Mesendoderm (in vitro differentiated cells): ENCODE measurements at regions not wholly inside any gene's neighbourhood (a gene's known extent, or its start where the extent isn't known, plus 50 kb on each side); places are given as distances from the start of the nearest gene placed in this dataset.

Experiments
- DNase-seq: peaks from one replicate; pipeline ENCODE4 v3.0.0; 2013
- H2AK5ac ChIP-seq: 2 replicates; pipeline ENCODE4 v1.6.1; 2013; ENCODE audit warnings: low read length, inconsistent platforms
- H2BK120ac ChIP-seq: 2 replicates; pipeline ENCODE4 v1.6.1; 2013; ENCODE audit warnings: low read depth, mild to moderate bottlenecking, low read length, moderate library complexity, mixed read lengths
- H2BK15ac ChIP-seq: replicated peaks from 2 replicates; pipeline ENCODE4 v1.6.1; 2013; ENCODE audit warnings: low read depth, mild to moderate bottlenecking, moderate library complexity
- H2BK5ac ChIP-seq: 2 replicates; pipeline ENCODE4 v1.6.1; 2013; ENCODE audit warnings: low read length, inconsistent platforms
- H3K18ac ChIP-seq: 2 replicates; pipeline ENCODE4 v1.6.1; 2013; ENCODE audit warnings: mild to moderate bottlenecking, low read length, mixed read lengths
- H3K23ac ChIP-seq: one replicate; pipeline ENCODE4 v1.6.1; 2013; ENCODE audit warnings: low read length
- H3K27ac ChIP-seq: 2 replicates; pipeline ENCODE4 v1.5.1; 2013; ENCODE audit warnings: low read depth, mild to moderate bottlenecking, inconsistent platforms, low read length, moderate library complexity
- H3K27me3 ChIP-seq: 2 replicates; pipeline ENCODE4 v1.6.1; 2013; ENCODE audit warnings: low read length, control low read depth, mild to moderate bottlenecking, inconsistent platforms; ENCODE audit not compliant: insufficient read depth, poor library complexity
- H3K36me3 ChIP-seq: 2 replicates; pipeline ENCODE4 v1.6.1; 2013; ENCODE audit warnings: low read length, inconsistent platforms; ENCODE audit not compliant: control insufficient read depth, insufficient read depth
- H3K4ac ChIP-seq: one replicate; pipeline ENCODE4 v1.6.1; 2013; ENCODE audit warnings: low read depth, mild to moderate bottlenecking, low read length, moderate library complexity
- H3K4me1 ChIP-seq: 2 replicates; pipeline ENCODE4 v1.6.1; 2013; ENCODE audit warnings: low read depth, low read length, inconsistent platforms; ENCODE audit not compliant: control insufficient read depth
- H3K4me2 ChIP-seq: 2 replicates; pipeline ENCODE4 v1.6.1; 2013; ENCODE audit warnings: low read length
- H3K4me3 ChIP-seq: 2 replicates; pipeline ENCODE4 v1.5.1; 2013; ENCODE audit warnings: mild to moderate bottlenecking, low read length
- H3K56ac ChIP-seq: one replicate; pipeline ENCODE4 v1.6.1; 2013; ENCODE audit warnings: low read length
- H3K79me1 ChIP-seq: 2 replicates; pipeline ENCODE4 v1.6.1; 2013; ENCODE audit warnings: low read length, inconsistent platforms
- H3K79me2 ChIP-seq: 2 replicates; pipeline ENCODE4 v1.6.1; 2013; ENCODE audit warnings: mild to moderate bottlenecking, low read length; ENCODE audit not compliant: control insufficient read depth, insufficient read depth
- H3K9ac ChIP-seq: 2 replicates; pipeline ENCODE4 v1.6.1; 2013; ENCODE audit warnings: low read length, inconsistent platforms
- H4K5ac ChIP-seq: one replicate; pipeline ENCODE4 v1.6.1; 2013; ENCODE audit warnings: low read length
- H4K8ac ChIP-seq: one replicate; pipeline ENCODE4 v1.6.1; 2013; ENCODE audit warnings: low read depth, mild to moderate bottlenecking, control low read depth, low read length, moderate library complexity
- WGBS: extraction: QIAGEN DNeasy Blood & Tissue Kit; methylation state at CpG from one replicate; pipeline ENCODE4 v1.1.7; 2013; ENCODE audit warnings: low lambda C conversion rate, missing lambda C conversion rate; ENCODE audit not compliant: insufficient coverage; ENCODE audit errors: extremely low coverage; 5-methylcytosine and 5-hydroxymethylcytosine counted together

GRCh38 chr13:60790620-60791019 is 393.6 kb downstream of the TDRD3 start:
- Histone ChIP-seq H3K4me2 (no peak overlapping the region), H3K27ac (no peak overlapping the region), H3K9ac (no peak overlapping the region), H3K4me1 (no peaks in the 10 kb centered on the region), H3K23ac (no peak overlapping the region), H3K4ac (no peak overlapping the region), H3K79me2 (no peaks in the 10 kb centered on the region), H3K18ac (no peak overlapping the region), H3K56ac (no peak overlapping the region), H3K79me1 (no peaks in the 10 kb centered on the region), H3K4me3 (no peak overlapping the region), H2AK5ac (no peak overlapping the region), H2BK5ac (no peak overlapping the region), H4K5ac (no peak overlapping the region), H2BK15ac (no peak overlapping the region), H3K36me3 (no peaks in the 10 kb centered on the region), H4K8ac (no peak overlapping the region), H2BK120ac (no peak overlapping the region), H3K27me3 (no peaks in the 10 kb centered on the region)
- DNase-seq: peak; percentile 13
- no CpG with 5 or more reads among the region's 5 CpGs for WGBS

DNA sequence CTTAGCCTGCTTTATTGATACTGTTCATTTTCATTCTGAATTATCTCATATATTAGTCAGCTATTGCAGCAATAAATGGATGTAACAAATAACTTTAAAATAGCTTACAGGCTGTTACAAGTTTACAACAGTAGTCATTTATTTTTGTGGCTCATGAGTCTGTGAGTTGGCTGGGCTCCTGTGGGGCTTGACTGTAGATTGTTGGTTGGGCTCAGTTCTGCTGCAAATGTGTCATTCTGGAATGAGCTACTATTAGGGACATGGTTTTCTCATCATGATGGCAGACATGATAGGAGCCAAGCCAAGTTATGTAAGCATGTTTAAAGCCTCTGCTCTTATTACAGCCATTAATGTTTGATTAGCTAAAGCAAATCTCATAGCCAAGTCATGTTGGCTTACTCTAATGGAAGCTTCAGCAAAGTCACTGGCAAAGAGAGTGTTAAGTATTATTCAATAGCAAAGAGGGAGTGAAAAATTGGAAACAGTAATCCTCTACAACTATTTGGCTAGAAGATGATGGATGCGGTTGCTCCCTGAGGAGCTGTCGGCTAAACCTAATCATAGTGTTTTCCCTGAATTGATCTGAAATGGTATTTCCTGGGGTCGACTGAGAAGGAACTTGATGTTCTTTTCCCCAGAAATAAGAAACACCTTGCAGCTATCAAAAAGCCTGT is 391.3 kb downstream of the TDRD3 start:
- Histone ChIP-seq H2BK5ac (no peak overlapping the region), H3K18ac (no peak overlapping the region), H2BK15ac (no peak overlapping the region), H3K9ac (no peak overlapping the region), H4K8ac (no peak overlapping the region), H3K4ac (no peak overlapping the region), H4K5ac (no peak overlapping the region), H3K27me3 (no peaks in the 10 kb centered on the region), H3K4me2 (no peak overlapping the region), H3K36me3 (no peaks in the 10 kb centered on the region), H2BK120ac (no peak overlapping the region), H2AK5ac (no peak overlapping the region), H3K23ac (no peak overlapping the region), H3K56ac (no peak overlapping the region), H3K4me1 (no peaks in the 10 kb centered on the region), H3K79me1 (no peaks in the 10 kb centered on the region), H3K27ac (no peak overlapping the region), H3K4me3 (no peak overlapping the region), H3K79me2 (no peaks in the 10 kb centered on the region)
- peak; percentile 6 for DNase-seq
- no CpG with 5 or more reads among the region's 3 CpGs for WGBS

- H4K5ac ChIP-seq: no peak overlapping the region
- H3K4me3 ChIP-seq: no peak overlapping the region
- H2BK120ac ChIP-seq: no peak overlapping the region
- no peak overlapping the region for H3K18ac ChIP-seq
- no peaks in the 10 kb centered on the region for H3K27me3 ChIP-seq
- no peak for DNase-seq
- H3K36me3 ChIP-seq: no peaks in the 10 kb centered on the region
- no peak overlapping the region for H2BK5ac ChIP-seq
- H3K9ac ChIP-seq: no peak overlapping the region
- H2BK15ac ChIP-seq: no peak overlapping the region
- no peak overlapping the region for H3K4me2 ChIP-seq
- H3K4me1 ChIP-seq: no peaks in the 10 kb centered on the region
- no peak overlapping the region for H2AK5ac ChIP-seq
- H3K79me1 ChIP-seq: no peaks in the 10 kb centered on the region
- H4K8ac ChIP-seq: no peak overlapping the region
- no peaks in the 10 kb centered on the region for H3K79me2 ChIP-seq
- H3K27ac ChIP-seq: no peak overlapping the region
- no peak overlapping the region for H3K23ac ChIP-seq
- H3K56ac ChIP-seq: no peak overlapping the region
- H3K4ac ChIP-seq: no peak overlapping the region
Measured at GRCh38 chr13:60787083-60787482, 390.1 kb downstream of the TDRD3 start.

- no peak overlapping the region for H3K18ac ChIP-seq
- H3K56ac ChIP-seq: no peak overlapping the region
- no peaks in the 10 kb centered on the region for H3K79me1 ChIP-seq
- H3K4me2 ChIP-seq: no peak overlapping the region
- no peak overlapping the region for H3K9ac ChIP-seq
- H4K8ac ChIP-seq: no peak overlapping the region
- no peak overlapping the region for H3K4ac ChIP-seq
- H2AK5ac ChIP-seq: no peak overlapping the region
- no peak overlapping the region for H2BK120ac ChIP-seq
- no peak overlapping the region for H2BK5ac ChIP-seq
- H3K27me3 ChIP-seq: no peaks in the 10 kb centered on the region
- H3K27ac ChIP-seq: no peak overlapping the region
- DNase-seq: no peak
- H4K5ac ChIP-seq: no peak overlapping the region
- H3K4me3 ChIP-seq: no peak overlapping the region
- H3K23ac ChIP-seq: no peak overlapping the region
- H3K79me2 ChIP-seq: no peaks in the 10 kb centered on the region
- H2BK15ac ChIP-seq: no peak overlapping the region
- H3K4me1 ChIP-seq: no peaks in the 10 kb centered on the region
- H3K36me3 ChIP-seq: no peaks in the 10 kb centered on the region
Measured at GRCh38 chr13:60772726-60773125, 375.7 kb downstream of the TDRD3 start.

DNA sequence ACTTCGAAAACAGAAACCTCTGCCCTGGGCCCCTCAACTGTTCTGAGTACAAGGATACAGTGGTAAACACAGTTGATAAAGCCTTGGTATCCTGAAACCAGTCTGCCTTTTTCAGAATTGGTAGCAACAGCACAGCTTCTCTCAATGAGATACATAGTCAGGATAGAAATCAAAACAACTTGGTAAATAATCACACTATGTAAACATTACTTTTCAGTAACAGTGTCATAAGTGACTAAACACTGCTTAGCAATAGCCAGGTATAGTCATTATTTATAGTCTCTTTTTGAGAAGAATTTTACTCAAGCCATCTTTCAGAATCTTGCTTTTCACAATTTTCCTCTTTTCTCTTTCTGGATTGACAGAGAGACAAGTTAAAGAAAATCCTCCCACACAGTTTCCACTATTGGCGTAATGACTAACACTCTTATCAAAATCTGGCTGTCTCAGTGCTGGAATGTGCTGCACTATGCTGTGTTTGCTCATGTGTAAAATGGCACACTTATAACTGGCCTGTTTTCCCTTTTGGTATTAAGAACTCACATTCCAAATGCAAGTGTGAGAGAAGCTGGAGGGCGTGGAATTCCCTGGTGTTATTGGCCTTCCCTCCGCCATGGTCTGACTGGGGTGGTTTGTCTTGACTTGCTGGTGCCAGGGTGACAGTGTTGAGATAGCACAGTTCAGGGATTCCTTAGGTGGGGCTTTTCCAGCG is 368.8 kb downstream of the TDRD3 start:
- H3K4me1 ChIP-seq: no peaks in the 10 kb centered on the region
- no peak overlapping the region for H3K23ac ChIP-seq
- no CpG with 5 or more reads among the region's 5 CpGs for WGBS
- peak; percentile 24 for DNase-seq
- no peak overlapping the region for H3K27ac ChIP-seq
- no peak overlapping the region for H3K9ac ChIP-seq
- H3K4me2 ChIP-seq: no peak overlapping the region
- H2AK5ac ChIP-seq: no peak overlapping the region
- no peaks in the 10 kb centered on the region for H3K79me1 ChIP-seq
- H3K27me3 ChIP-seq: no peaks in the 10 kb centered on the region
- H3K4ac ChIP-seq: no peak overlapping the region
- no peak overlapping the region for H3K4me3 ChIP-seq
- no peak overlapping the region for H4K8ac ChIP-seq
- no peak overlapping the region for H2BK120ac ChIP-seq
- H2BK5ac ChIP-seq: no peak overlapping the region
- H3K79me2 ChIP-seq: no peaks in the 10 kb centered on the region
- no peaks in the 10 kb centered on the region for H3K36me3 ChIP-seq
- no peak overlapping the region for H3K56ac ChIP-seq
- H2BK15ac ChIP-seq: no peak overlapping the region
- H3K18ac ChIP-seq: no peak overlapping the region
- no peak overlapping the region for H4K5ac ChIP-seq

DNA sequence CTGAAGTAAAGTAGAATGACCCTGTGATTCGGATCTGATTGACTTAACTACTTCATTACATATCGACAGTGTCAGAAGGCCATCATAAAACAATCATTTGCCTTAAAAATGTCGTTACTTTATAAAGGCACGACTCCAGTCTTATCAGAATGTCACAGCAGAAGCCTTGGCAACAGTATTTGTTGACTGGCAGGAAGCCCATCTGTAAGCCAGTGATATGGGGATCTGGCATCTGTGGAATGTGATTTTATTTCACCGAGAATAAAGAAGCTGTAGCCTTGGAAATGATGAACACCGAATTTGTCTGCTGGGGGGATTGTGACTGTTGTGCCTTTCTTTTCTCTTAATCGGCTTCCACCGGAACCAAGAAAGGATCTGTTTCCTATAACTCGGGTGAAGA is 362.5 kb downstream of the TDRD3 start:
- H3K4ac ChIP-seq: no peak overlapping the region
- no peaks in the 10 kb centered on the region for H3K79me2 ChIP-seq
- H2BK5ac ChIP-seq: no peak overlapping the region
- no peaks in the 10 kb centered on the region for H3K36me3 ChIP-seq
- no peaks in the 10 kb centered on the region for H3K27me3 ChIP-seq
- DNase-seq: peak; percentile 95
- H3K27ac ChIP-seq: no peak overlapping the region
- no peak overlapping the region for H3K4me3 ChIP-seq
- no peak overlapping the region for H2BK120ac ChIP-seq
- no peak overlapping the region for H4K8ac ChIP-seq
- no peak overlapping the region for H3K4me2 ChIP-seq
- WGBS: no CpG with 5 or more reads among the region's 9 CpGs
- no peak overlapping the region for H3K18ac ChIP-seq
- no peak overlapping the region for H2BK15ac ChIP-seq
- H2AK5ac ChIP-seq: no peak overlapping the region
- H3K4me1 ChIP-seq: peaks cover 8% of the 10 kb centered on the region
- H3K23ac ChIP-seq: no peak overlapping the region
- H3K79me1 ChIP-seq: no peaks in the 10 kb centered on the region
- H4K5ac ChIP-seq: no peak overlapping the region
- H3K9ac ChIP-seq: no peak overlapping the region
- no peak overlapping the region for H3K56ac ChIP-seq
